T follicular helper cell (primary cell): ENCODE measurements at regions not wholly inside any gene's neighbourhood (a gene's known extent, or its start where the extent isn't known, plus 50 kb on each side); places are given as distances from the start of the nearest gene placed in this dataset.

Experiments used
- DNase-seq: peaks from one replicate; pipeline ENCODE4 v3.0.0-alpha.2; 2020; ENCODE audit warnings: low read depth

DNA sequence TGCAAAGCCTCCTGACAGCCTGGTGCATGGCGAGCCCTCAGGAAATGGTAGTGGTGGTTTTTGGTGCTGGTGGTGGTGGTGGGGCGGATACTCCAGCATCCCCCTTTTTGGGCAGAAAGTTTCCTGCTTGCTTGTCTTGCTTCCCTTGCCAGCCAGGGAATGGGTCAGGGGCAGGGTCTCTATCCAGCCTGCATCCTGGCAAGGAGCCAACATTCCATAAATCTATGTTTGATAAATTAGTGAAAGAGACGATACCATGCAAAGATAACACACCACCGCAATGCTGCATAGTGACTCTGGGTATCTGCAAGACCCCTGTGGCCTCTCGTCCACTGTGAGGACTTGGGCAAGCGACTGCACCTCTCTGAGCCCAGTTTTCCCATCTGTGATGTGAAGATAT lies 246.2 kb downstream of the LRFN2 start:
- no peak for DNase-seq

DNA sequence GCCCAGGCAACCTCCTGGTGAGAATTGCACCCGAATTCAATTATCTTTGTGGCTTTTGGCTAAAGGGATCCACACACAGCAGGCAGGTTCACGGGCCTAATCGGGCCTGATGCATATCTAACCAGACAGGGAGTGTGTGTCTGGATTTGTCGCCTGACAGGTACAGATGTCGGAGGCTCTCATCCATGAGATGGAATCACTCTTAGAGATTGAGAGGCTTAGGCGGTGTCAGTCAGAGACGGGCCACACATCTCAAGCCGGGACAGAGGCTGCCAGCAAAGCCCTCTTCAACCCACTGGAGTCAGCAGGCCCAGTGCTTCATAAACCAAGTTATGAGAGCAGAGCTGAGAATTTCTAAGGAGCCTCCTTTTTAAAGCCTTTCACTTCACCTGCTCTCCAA lies 247.0 kb downstream of the LRFN2 start:
- no peak for DNase-seq

GRCh38 chr6:40338306-40338705 lies 248.9 kb downstream of the LRFN2 start:
- no peak for DNase-seq

DNA sequence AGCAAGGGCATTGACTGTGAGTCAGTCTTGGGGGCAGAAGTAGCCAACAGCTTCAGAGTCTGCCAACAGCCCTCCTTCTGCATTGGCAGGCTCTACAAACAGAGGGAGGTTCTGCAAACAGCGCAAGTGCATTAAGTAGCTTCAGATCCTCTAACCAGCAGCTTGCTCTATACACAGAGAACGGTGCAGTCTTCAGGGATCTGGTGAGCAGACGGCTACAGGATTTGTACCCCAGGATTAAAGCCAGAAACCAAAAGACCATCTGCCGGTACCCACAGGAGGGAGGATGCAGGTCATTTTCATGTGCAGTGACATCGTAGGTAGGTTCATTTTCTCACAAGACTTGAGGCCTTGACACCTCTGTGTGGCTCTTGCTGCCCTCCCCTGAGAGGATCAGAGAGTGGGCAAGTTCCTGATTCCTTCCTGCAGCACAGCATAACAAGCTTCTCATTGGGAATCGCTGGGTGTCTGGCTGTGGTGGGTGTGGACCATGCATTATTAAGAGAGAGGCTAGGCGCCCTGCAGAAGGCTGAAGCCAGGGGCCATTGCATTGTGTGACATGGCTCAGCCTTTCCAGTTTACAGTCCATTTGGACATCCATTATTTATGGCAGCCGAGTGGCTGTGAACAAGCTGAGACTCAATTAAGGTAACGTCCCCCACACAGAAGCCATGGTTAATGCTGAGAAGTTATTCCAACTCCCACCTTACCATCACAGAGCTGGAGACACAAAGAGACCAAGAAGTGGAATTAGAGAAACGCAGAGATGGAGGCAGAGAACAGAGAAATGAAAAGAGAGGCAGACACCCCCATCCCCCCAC lies 250.0 kb downstream of the LRFN2 start:
- no peak for DNase-seq

GRCh38 chr6:40336296-40336695 lies 250.9 kb downstream of the LRFN2 start:
- DNase-seq: no peak

DNA sequence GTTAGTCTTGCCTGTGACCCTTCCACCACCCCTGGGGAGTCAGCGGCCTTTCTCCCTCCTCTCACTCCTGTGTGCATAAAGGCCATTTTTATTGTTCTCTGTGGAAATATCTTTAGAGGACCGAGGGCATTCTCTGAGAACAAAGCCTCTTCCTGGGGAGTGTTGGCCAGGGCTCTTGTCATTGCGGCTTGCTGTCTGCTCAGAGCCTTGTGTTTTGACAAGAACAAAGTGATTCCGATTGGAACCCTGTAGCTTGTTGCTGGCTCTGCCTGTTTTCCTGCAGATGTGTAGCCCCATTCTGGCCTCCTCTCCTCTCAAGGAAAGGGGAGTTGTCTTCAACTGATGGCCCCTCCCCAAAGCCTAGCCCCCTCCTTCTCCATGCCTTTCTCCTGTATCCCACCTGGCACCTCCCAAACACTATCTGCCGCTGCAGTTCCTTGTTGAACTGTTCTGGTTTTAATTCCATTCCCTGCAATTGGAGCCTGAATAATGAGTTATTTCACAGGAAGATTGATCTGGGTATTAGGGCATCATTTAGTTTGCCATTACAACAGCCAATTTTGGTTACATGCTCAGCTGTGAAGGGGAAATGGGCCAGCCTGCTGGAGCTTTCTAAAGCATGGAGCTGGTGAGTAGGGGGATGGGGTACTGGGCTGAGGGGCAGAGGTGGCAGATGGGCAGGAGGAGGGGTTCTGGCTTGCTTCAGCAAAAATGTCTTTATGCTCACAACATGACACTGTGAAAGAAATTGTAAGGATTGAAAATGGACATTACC lies 252.5 kb downstream of the LRFN2 start:
- no peak for DNase-seq

DNA sequence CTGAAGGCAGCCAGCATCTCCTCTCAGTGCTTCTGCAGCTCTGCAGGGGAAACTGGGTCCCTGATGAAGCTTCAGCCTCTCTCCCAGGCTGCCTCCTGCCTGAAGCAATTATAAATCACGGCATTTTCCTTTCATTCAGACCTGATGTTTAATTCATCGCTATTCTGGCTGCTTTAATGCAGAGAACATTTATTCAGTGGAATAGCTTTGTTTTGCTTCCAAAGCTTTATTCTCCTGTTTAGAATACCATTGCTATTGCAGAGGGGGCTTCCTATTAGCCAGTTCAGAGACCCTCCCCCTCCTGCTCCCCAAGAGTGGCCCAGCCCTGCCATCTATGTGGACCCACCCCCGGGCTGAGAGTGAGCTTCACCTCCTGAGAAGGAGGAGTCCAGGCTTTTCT lies 255.6 kb downstream of the LRFN2 start:
- no peak for DNase-seq

DNA sequence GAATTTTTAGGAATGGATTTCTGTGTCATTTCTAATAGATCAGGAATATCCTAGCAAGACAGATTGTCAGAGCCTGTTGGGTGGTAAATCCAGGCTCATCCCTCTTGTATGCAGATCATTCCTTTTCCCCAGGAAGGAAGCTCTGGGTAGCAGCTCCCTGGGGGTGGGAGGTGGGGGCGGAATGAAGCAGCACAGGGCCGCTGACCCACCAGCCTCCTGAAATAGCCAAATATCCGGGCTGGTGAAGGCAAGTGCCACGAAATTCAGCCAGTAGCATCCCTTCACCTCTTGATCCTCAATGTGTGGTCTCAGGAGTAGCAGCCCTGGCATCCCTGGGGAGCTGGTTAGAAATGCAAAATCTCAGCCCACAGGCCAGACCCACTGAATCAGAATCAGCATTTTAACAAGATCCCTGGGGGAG lies 256.9 kb downstream of the LRFN2 start:
- no peak for DNase-seq

- DNase-seq: no peak
Measured at GRCh38 chr6:40328986-40329545, 258.1 kb downstream of the LRFN2 start.

DNA sequence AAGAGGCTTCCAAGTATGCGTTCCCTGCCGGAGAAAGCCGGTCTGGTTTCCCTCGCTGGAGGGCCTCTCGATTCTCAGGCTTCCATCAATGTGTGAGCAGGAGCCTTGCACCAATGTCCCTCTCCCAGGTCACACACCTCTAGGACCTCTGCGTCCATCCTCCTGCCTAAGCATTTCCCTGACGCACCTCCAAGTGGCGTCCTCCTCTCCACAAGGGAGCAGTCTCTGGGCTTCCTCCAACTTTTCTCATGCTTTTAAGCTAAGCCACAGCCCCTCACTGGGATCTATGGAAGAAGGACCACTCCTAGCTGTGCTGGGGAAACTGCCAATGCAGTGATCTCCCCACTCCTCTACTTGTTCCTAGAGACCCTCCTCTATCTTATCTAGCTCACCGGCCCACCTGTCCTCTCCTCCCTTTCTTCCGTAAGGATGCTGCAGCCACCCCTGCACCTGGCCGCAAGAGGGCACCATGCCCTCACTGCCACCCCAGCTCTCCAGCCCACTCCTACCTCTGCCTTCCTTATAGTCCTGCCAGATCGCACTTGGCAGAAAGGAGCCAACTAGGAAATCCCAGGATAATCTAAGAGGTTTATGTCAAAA lies 258.7 kb downstream of the LRFN2 start:
- DNase-seq: no peak

GRCh38 chr6:40326714-40327421 lies 260.3 kb downstream of the LRFN2 start:
- DNase-seq: no peak

- no peak for DNase-seq
Measured at GRCh38 chr6:40325791-40326190, 261.4 kb downstream of the LRFN2 start.

DNA sequence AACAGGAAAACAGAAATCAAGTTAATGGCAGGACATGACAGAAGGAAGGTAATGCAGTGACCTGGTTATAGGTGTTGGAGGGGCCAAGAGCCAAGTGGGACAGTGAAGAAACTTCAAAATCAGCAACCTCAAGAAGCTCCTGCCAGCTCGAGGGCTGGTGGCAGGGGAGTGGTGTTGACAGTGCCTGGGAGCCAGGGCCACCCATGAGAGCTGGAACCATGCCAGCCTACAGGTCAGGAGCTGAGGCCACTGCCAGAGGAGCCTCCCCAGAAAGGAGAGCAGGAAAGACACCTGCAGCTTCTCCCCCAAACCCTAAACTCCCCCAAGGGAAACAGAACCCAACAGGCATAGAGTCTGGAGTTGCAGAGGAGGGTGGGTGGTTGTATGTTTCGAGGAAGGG lies 262.1 kb downstream of the LRFN2 start:
- no peak for DNase-seq

DNA sequence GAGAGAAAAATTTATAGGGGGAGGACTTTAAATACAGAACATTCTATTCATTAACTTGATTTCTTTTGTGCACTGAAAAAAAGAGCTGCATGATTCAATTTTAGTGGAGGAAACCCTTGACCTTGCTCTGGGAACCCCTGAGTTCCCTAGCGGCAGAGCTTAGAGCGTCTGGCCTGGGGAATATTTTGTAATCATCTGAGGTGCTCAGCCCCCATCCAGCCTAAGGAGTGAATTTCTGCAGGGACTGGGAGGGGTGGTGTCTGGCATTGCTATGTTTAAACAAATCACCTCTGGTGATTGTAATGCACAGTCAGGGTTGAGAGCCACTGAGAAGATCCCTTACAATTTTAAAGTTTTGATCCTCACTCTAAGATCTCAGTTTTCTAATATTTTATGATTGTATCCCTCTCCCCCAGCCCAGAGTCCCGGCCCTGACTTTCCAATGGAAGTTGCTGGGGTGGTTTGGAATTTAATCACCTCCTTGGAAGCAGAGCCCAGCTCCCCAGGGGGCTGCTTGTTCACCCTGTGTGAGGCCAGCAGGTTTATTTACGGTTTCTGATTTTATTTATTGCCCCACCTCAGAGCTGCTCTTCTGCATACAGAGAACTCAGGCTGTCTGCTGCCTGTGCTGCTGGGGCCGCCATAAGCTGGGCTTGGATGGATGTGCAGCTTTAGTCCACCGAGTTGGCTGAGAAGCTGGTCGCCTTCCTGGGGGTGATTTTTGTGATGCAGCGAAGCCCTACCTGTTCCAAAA lies 263.1 kb downstream of the LRFN2 start:
- DNase-seq: no peak

DNA sequence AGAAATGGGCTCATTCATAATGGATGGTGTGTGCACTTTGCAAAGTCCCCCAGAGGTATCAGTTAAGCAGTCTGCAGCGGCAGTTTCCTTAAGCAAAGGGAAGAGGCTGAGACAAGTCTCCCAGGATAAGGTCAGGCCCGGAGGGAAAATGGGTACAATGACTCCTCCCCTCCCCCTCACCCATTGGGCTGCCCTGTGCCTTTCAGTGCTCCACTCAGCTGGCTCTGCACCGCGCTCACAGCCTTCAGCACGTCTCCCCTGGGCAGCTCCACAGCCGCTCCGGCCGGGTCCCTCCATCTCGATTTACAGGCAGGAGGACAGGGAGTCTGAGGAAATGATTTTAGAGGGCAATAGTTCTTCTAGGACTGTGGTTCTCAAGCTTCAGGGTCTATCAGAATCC lies 264.8 kb downstream of the LRFN2 start:
- DNase-seq: no peak

- no peak for DNase-seq
Measured at GRCh38 chr6:40321616-40322015, 265.5 kb downstream of the LRFN2 start.

DNA sequence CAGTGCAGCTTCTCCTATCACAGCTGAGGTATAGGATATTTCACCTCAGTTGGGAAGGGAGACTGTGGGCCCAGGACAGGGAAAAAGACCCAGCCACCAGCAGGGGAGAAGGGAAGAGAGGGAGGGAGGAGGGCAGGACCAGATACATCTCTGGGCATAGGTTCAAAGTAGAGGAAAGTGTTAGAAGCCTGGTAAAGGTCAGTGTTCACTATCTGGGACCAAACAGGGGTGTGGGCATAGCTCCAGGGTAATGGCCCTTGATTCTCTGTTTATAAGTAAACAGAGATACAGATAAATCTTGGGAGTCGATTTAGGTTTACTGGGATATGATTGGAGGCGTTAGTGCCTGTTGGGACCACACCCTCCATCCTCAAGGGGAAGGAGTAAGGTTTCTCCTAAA lies 266.2 kb downstream of the LRFN2 start:
- DNase-seq: no peak

DNA sequence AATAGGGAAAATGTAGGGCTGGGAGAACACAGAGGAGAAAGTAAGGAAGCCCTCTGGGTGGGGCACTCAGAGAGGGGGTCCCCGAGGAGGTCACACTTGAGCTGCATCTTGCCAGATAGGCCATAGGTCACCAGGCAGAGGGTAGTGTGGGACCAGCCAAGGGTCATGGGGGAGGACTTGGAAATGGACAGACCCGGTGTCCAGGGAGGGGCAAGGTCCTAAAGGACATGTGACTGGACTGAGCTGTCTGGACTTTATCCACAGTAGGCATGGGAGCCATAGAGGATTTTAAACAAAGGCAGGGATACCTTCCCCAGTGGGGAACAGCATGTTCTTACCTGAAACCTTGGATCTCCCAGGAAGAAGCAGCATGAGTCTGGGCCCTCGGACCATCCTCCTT lies 266.7 kb downstream of the LRFN2 start:
- no peak for DNase-seq

DNA sequence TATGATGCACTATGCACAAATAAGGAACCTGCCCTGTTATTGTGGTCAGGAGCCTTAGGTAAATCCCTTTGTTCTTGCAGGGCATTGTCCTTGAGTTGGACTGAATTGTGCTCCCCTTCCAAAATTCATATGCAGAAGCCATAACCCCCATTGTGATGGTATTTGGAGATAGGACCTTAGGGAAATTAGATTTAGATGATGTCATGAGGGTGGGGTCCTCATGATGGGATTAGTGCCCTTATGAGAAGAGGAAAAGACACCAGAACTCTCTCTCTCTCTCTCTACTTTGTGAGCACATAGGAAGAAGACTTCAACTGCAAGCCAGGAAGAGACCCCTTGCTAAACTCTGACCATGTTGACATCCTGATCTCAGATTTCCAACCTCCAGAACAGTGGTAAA lies 268.0 kb downstream of the LRFN2 start:
- no peak for DNase-seq

DNA sequence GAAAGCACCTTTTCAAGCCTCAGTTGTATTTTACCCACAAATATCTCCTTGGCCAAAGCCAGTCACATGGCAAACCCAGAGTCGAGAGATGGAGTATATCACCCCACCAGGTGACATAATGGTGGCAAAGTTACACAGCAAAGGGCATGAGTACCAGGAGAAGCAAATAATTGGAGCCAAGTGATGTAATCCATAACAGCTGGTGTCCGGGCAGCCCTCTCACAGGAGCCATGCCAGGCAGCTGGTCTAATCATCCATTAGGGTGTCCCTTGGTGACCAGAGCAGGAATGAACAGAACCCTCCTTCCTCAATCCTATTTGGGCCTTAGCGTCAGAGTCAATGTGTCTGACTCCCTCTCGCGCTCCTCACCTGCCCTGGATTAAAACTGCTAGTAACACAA lies 272.1 kb downstream of the LRFN2 start:
- no peak for DNase-seq

GRCh38 chr6:40313582-40313981 lies 273.6 kb downstream of the LRFN2 start:
- no peak for DNase-seq
